HG02588 (cell line): ENCODE measurements at regions not wholly inside any gene's neighbourhood (a gene's known extent, or its start where the extent isn't known, plus 50 kb on each side); places are given as distances from the start of the nearest gene placed in this dataset.

Experiments used
- ATAC-seq: cut with Tn5 transposase; IDR thresholded peaks from one replicate; pipeline ENCODE4 v1.9.1; 2021; ENCODE audit warnings: mild to moderate bottlenecking, moderate library complexity; ENCODE audit not compliant: unreplicated experiment

- ATAC-seq = no peak
These were observed 396.9 kb upstream of the CADM1 start for GRCh38 chr11:115901069-115901468.

- ATAC-seq = no peak
These were observed 395.9 kb upstream of the CADM1 start for GRCh38 chr11:115900111-115900510.

- no peak for ATAC-seq
These were observed 393.5 kb upstream of the CADM1 start for GRCh38 chr11:115897707-115898106.

- ATAC-seq = no peak
These were observed 391.9 kb upstream of the CADM1 start for GRCh38 chr11:115896084-115896483.

GRCh38 chr11:115895594-115895993 lies 391.4 kb upstream of the CADM1 start:
- no peak for ATAC-seq

GRCh38 chr11:115894176-115894575 lies 390.0 kb upstream of the CADM1 start:
- no peak for ATAC-seq

GRCh38 chr11:115893461-115894099 lies 389.4 kb upstream of the CADM1 start:
- no peak for ATAC-seq

GRCh38 chr11:115892016-115892415 lies 387.8 kb upstream of the CADM1 start:
- ATAC-seq = no peak

GRCh38 chr11:115891581-115891980 lies 387.4 kb upstream of the CADM1 start:
- no peak for ATAC-seq

GRCh38 chr11:115890500-115890899 lies 386.3 kb upstream of the CADM1 start:
- no peak for ATAC-seq

- ATAC-seq = no peak
These were observed 385.5 kb upstream of the CADM1 start for GRCh38 chr11:115889712-115890111.

- ATAC-seq = no peak
These were observed 383.5 kb upstream of the CADM1 start for GRCh38 chr11:115887727-115888126.

GRCh38 chr11:115887316-115887715 lies 383.1 kb upstream of the CADM1 start:
- no peak for ATAC-seq

GRCh38 chr11:115886422-115886733 lies 382.2 kb upstream of the CADM1 start:
- no peak for ATAC-seq

GRCh38 chr11:115885535-115886421 lies 381.6 kb upstream of the CADM1 start:
- no peak for ATAC-seq

GRCh38 chr11:115884800-115885534 lies 380.8 kb upstream of the CADM1 start:
- ATAC-seq = no peak

- ATAC-seq = peak; percentile 79
These were observed 370.6 kb upstream of the CADM1 start for GRCh38 chr11:115874843-115875242.

- ATAC-seq = no peak
These were observed 369.6 kb upstream of the CADM1 start for GRCh38 chr11:115873813-115874212.

GRCh38 chr11:115872416-115872815 lies 368.2 kb upstream of the CADM1 start:
- ATAC-seq = no peak

GRCh38 chr11:115871161-115871760 lies 367.0 kb upstream of the CADM1 start:
- ATAC-seq = no peak

GRCh38 chr11:115869780-115870431 lies 365.7 kb upstream of the CADM1 start:
- ATAC-seq = peak; percentile 71
